ENCODE measurements at regions not wholly inside any gene's neighbourhood (a gene's known extent, or its start where the extent isn't known, plus 50 kb on each side); places are given as distances from the start of the nearest gene placed in this dataset.
"Not testable (repeated sequence)": the region's sequence is repeated elsewhere in the genome, so short reads cannot be mapped to it uniquely, and the experiment has no call there.

DNA sequence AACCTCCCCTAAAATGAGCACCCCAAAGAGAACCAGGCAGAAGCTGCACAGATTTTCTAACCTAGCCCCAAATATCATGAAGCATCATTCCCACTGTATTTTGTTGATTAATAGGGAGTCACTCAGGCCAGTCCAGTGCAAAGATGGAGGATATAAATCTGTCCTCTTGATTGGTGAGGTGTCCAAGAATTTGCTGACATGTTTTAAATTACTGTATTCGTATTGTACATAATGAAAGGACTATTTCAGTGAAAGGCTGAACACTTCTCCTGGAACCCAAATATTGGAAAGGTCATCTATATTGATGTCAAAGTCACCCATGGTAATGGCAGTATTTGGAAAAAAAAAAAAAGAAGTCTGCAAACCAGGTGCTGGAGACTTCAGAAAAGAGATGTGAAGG lies 477.5 kb downstream of the RMST start:
- no peak for DNase-seq

DNA sequence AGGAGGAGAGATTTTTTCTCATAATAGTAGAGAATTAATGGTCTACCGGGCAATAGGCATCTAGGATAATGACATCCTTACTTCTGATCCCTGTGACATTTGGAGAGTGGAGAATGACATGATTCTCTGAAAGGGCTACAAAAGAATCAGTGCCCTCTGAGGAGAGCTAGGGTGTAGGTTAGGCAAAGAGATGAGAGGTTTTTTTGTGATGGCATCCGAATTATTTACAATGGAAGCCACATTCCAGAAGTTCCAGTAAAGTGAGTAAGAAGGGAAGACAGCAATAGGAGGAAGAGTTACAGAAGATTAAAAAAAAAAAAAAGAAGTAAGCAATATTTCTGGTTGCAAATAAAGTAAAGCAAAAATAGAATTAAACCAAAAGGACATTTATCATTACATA lies 478.0 kb downstream of the RMST start:
- no peak for DNase-seq

DNA sequence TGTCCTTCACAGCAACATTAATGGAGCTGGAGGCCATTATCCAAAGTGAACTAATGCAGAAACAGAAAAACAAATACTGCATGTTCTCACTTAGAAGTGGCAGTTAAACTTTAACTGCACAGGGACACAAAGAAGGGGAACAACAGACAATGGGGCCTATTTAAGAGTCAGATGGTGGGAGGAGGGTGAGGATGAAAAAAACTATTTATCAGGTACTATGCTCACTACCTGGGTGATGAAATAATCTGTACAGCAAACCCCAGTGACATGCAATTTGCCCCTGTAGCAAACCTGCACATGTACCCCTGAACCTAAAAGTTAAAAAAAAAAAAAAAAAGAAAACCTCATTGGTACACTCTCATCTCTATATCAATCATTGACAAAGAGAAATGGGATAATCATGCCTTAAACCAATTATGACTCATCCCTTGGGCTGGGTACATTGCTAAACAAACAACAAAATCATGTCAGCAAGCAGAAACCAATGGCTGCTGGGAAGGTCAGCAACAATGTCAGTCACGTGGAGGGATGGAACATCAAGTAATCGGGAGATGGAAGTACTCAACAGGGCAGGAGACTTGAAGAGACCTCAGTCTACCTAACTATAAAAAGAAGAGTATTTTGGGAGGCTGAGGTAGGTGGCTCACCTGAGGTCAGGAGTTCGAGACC lies 479.2 kb downstream of the RMST start:
- DNase-seq, result no peak

DNA sequence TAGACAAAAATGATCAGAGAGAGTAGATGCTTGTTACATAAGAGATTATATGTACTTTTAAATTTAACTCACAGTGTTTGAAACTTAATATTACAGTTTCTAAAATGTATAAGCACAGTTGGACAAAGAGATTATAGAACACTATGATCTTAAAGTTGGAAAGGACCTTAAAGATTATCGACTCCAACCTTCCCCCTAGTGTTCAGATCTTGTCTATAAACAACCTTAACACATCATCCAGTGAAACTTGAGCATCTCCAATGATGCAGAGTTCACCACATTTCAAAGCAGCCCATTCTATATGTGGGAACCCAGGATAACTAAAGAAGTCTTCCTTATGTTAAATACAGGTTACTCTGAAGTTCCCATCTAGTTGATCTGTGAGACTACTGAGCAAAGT lies 480.8 kb downstream of the RMST start:
- DNase-seq, result no peak

DNA sequence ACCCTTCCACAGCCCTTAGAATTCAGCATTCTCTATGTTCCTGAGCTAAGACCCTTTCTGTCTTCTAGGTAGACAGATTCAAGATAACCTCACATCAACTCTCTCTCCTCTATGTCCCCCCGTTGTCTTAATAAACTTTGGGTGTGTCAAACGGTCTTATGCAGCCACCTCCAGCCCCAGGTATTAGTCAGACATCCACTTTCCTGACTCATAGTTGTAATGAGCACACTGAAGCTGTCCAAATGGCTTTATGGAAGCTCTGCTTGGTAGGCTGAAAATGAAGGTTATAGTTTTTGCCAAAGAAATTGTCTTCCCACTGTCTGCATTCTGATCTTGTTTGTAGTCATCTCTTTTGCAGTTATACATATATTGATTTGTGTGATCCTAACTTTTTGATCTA lies 482.0 kb downstream of the RMST start:
- DNase-seq, result no peak

DNA sequence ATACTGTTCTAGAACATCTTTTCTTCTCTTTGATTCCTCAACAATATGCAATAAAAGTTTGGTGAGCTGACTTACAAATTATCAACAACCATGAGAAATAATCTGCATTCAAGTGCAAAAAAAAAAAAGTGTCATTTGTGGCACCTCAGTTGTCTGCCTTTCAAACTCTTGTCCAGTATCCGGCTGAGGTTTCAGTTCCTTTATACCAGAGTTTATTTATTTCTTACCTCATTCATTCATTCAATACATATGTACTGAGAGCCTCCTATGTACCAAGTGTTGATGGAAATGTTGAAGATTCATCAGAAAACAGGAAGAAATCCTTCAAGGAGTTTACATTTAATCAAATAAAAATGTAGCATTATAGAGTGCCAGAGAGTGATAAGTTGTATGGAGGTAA lies 484.1 kb downstream of the RMST start:
- no peak for DNase-seq

DNA sequence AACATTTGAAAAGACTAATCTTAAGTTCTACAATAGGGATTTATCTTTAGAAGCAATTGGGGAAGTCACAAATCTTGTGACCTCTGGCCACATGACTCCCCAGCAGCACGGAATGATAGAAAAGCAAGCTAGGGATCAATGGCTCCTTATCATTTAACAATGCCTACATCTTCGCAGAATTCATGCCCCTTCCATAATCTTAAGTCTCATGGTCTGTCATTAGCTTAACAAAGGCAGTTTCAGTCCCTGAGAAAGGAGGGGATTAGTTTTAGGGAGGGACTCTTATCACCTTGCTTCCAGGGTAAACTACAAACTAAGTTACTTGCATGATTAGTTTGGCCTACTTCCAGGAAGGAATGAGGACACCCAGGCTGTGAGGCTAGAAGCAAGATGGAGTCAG lies 486.0 kb downstream of the RMST start:
- DNase-seq, result no peak

DNA sequence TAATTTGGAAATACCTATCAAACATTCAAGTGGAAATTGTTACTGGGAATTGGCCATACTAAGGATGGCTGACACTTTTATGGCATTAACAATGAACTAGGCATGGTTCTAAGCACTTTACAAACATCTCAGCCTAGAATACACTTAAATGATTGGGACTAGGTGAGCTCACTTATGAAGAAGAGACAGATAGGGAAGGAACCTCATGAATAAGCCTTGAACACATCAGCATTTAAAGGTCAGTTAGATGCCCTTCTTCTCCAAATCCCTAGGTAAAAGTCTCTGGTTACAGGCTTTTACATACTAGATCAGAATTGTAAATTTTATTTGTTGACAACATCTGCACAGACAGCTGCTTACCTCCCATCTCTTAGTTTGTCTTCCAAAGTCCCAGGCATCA lies 488.6 kb downstream of the RMST start:
- no peak for DNase-seq

DNA sequence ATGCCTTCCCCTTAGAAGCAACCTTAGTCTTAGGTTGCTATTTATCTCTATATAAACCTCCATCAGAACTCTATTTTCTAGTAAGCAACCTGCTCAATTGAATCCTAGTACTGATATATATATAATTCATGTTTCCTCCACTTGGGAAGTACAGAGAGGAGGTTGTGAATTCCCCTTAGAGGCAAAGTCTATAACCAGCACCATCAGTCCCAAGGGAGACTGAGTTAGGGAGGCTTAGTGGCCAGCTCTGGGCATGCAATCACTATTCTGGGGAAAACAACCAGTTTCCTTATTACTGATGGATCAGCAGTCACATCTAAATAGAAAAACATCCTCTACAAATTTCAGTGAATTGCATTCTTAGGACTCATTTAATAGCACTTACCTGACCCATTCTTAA lies 489.1 kb downstream of the RMST start:
- no peak for DNase-seq

DNA sequence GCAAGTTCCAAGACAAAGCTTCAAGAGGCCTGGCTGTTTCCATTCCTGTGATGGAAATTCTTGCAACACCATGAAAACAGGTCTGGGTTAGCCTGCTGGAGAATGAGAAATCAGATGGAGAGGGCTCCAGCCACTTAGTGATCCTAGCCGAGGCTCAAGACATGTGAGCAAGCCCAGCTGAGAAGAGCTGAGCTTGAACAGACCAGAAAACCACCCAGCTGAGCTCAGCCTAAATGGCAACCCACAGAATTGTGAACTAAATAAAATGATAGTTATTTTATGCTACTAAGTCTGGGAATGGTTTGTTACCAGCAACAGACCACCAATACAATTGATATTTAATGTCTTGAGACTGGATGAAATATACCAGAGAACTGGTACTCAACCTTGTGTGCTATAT lies 494.5 kb downstream of the RMST start:
- no peak for DNase-seq

DNA sequence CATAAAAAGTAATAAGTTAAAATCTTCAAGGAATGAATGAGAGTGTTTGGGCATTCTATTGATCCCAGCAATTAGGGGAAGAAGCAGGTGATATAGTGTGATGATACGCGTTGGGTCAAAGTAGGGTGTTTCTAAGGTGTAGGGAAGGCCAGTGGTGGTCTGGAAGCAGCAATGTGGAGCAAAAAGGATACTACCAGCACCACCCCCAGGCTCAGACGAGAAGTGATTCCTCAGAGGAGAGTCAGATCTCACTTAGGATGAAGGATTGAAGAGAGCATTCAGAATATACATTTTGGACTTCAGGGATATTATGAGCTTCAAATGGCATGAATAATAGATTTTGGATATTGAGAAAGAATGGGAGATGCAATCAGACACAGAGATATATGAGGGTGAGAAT lies 497.6 kb downstream of the RMST start:
- DNase-seq, result no peak

DNA sequence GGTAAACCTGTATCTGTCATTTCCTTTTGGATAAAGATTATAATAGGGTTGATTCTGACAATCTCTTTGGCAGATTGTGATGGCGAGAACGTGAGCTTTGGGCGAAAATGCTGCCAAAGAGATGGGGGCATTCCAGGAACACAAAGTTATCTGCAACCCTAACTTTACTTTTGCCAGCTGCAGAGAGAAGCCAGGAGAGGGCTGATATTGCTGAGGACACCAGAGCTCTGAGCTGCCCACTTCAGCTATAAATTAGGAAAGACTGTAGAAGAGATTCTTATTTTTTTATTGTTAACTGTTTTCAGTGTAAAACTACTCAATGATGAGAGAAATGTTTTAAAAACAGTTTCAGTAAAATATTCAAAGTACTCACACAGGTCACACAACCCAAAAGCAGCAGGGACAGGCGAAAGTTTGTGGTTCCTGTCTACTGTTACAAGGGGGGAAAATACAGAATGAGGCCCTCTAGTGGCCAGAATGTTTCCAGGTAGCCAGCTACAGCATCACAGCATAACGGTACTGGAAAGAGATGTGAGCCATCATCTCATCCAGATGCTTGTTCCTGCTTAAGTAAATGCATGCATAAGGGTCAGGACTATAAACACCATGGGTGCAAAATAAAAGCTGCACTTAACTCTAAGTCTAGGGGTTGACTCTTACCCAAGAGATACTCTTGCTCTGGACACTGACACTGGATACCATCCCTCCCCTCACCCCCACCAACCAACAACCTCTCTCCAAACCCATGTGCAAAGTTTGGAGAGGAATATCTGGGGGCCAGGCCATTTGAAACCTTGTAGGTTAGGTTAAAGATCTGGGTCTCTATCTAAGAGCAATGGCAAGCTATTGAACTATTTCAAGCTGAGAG lies 498.4 kb downstream of the RMST start:
- no peak for DNase-seq

DNA sequence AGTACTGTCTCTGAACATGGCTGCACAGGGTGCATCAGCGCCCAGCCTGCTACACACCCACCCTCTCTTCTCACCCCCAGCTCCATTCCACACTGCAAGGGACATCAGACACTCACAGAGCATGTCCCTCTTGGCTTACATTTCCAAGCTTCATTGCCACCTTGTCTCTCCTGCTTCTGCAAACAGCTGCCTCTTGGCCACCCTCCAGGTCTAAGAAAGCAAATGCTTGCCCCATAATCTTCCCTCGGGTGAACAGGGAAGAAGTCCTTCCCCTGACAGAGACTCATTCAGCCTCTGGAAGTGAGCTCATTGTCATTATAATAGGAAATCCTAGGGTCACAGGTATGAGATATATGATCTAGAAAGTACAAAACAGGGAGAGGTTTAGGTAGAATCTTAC lies 505.2 kb downstream of the RMST start:
- DNase-seq, result no peak

DNA sequence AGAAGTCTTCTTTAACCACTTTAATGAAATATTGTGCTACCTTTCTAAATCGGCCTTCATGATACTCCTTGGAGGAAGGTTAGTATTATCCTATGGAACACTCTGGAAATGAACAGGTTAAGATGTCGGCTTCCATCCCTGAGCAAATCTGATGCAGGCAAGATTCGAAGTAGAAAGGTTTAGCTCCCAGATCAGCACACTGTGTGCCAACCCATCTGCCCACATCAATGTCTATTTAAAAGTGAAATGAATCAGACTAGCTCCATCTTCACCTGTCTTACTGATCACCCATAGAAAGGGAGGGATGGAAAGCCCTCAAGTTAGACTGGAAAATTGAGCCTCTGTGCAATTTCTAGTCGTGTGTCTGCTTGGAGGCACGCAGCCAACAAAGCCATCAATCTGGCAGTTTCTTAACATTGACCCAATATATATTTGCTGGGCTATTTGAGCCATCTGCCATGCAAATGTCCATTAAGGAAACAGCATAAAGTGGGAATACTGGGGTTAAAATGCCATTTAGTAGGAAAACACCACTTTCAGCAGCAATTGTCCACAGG lies 506.1 kb downstream of the RMST start:
- no peak for DNase-seq

DNA sequence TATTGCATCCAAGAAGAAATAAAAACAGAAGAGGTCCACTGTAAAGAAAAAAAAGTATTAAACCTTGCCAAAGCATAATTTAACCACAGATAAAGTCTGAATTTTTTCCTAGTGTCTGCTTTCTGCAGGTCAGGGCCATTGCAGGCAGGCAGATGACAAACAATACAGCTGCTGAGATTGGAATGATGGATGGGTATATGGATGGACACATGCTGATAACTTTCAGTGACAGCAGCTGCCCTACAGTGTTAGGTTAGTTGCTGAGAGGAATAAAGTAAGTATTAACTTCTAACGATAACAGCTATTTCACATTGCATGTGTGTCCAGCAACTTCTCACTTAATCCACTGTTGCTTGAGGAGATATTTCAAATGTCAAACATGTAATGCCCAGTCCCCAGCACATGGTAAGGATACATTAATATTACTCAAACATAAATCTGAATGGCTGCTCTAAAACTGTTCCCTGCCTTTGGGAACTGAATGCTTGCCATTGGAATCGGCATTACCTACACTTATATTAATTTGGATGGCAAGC lies 515.3 kb downstream of the RMST start:
- no peak for DNase-seq

DNA sequence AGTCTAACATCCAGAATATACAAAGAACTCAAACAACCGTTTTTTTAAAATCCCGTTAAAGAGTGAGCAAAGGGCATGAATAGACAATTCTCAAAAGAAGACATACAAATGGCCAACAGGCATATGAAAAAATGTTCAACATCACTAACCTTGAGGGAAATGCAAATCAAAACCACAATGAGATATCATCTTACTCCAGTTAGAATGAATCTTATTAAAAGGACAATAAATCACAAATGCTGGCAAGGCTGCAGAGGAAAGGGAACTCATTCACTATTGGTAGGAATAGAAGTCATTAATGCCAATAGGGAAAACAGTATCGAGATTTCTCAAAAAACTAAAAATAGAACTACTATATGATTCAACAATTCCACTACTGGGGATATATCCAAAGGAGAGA lies 520.1 kb downstream of the RMST start:
- DNase-seq, result no peak

DNA sequence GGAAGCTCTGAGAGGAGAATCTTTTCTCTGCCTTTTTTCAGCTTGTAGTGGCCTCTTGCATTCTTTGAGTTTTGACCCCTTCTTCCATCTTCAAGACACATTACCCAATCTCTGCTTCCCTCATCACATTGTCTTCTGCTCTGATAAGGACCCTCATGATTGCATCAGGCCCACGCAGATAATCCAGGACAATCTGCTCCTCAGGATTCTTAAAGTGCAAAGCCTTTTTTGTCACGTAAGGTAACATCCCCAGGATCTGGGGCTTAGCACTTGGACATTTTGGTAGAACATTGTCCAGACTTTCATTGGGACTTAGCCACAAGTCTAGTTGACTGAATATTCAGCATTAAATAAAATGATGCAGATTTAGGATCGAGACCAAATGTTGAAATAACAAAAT lies 521.2 kb downstream of the RMST start:
- no peak for DNase-seq

DNA sequence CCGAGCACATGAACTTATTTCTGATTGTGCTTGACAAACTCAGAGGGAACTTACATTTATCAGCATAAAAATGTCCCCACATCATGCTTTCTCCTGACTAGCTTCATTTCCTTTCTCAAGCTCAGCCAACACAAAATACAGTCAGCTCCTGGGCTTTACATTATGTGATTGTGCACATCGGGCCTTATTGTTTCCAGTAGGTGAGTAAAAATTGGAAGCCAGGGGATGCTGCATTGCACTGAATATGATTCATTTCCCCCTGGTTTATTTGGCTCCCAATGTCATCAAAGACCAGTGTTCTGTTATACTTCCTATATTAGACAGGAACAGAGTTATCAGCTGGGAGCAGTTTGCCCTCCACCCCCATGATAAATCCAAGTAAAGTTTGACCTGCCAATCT lies 521.8 kb downstream of the RMST start:
- no peak for DNase-seq

DNA sequence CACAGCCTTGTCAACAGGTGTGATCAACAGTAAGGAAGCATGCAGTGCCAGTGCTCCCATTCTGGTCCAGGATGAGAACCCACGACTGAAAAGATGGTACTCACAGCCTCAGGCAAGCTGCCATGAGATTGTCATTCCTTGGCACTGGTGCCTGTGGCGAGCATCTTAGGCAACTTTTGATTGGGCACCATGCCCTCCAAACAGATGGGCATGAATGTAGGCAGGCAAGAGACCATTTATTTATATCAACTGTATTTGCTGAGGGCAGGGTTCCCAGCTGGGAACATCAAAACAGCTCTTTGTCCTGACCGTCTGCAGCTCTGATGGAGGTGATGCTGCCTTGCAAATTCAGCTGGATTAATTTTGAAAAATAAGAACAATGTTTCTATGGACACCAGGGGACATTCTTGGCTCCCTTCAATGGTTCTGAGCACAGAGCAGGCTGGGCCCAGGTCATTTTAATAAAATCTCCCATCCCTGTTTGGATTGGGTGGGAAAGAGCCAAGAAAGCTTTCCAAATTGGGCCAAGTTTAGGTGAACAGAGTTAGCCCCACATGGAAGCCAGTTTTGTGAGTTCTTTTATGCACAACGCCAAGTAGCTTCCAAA lies 522.5 kb downstream of the RMST start:
- no peak for DNase-seq

DNA sequence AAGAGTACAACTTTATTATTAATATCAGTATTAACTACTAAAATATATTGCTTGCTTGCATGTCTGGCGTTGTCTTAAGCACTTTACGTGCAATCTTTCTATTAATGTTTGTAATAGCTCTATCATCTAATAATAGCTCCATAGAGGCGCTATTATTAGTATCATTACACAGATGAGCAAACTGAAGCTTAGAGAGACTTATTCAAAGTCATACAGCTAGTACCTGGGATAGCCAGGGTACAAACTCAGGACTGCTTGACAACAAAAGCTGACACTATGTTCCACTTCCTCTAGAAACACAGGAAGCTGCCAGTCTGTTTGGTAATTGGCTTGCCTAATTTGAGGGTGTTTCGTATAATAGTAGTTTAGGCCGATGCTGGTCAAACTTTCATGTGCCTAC lies 523.2 kb downstream of the RMST start:
- DNase-seq, result no peak

DNA sequence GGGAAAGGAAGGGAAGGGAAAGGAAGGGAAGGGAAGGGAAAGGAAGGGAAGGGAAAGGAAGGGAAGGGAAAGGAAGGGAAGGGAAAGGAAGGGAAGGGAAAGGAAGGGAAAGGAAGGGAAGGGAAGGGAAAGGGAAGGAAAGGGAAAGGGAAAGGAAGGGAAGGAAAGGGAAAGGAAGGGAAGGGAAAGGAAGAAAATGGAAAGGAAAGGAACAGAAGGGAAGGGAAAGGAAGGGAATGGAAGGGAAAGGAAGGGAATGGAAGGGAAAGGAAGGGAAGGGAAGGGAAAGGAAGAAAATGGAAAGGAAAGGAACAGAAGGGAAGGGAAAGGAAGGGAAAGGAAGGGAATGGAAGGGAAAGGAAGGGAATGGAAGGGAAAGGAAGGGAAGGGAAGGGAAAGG lies 526.0 kb downstream of the RMST start:
- DNase-seq, result not testable (repeated sequence)

DNA sequence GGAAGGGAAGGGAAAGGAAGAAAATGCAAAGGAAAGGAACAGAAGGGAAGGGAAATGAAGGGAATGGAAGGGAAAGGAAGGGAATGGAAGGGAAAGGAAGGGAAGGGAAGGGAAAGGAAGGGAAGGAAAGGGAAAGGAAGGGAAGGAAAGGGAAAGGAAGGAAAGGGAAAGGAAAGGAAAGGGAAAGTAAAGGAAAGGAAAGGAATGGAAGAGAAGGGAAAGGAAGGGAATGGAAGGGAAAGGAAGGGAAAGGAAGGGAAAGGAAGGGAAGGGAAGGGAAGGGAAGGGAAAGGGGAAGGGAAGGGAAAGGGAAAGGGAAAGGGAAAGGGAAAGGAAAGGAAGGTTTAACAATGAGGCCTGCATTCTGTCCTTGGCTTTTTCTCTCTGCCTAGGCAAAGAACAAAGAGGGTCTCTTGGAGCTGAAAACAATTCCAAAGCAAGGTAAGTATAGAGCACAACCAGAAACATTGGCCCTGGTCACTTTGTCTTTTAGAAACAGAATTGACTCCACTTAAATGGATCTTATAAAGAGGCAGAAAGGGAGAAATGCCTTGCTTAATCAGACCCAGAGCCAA lies 525.9 kb upstream of the TMPO start:
- no peak for DNase-seq

DNA sequence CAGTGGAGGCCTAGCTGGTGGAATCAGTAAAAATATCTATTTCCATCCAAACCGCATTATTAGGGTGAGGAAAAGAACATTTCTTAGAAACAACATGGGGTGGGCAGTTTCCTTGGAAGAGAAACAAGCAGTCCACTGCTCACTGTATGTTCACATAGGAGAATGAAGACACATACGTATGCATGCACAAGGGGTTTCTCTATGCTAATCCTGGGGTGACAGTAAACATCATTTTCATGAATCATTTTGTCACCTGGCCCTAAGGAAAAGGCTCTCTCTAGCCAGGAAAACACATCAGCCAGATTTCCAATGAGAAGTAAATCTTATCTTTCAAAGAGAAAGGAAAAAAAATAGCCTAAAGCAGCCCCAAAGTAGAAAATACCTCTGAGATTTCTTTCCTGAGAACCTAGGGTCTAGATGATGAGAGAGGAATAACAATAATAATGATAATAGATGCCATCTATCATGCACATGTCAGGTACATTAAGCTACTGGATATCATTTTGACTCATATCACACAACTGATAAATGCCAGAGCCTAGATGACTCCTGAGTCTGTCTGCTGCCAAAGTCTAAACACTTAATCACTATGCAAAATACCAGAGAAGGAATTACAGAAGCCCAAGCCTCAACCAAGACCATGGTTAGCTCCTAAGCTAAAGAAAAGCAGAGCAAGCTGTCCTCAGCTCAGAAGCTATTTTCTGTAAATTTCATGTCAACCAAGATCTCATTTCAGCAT lies 520.5 kb upstream of the TMPO start:
- DNase-seq, result no peak
